ENCODE measurements at regions not wholly inside any gene's neighbourhood (a gene's known extent, or its start where the extent isn't known, plus 50 kb on each side); places are given as distances from the start of the nearest gene placed in this dataset.

DNA sequence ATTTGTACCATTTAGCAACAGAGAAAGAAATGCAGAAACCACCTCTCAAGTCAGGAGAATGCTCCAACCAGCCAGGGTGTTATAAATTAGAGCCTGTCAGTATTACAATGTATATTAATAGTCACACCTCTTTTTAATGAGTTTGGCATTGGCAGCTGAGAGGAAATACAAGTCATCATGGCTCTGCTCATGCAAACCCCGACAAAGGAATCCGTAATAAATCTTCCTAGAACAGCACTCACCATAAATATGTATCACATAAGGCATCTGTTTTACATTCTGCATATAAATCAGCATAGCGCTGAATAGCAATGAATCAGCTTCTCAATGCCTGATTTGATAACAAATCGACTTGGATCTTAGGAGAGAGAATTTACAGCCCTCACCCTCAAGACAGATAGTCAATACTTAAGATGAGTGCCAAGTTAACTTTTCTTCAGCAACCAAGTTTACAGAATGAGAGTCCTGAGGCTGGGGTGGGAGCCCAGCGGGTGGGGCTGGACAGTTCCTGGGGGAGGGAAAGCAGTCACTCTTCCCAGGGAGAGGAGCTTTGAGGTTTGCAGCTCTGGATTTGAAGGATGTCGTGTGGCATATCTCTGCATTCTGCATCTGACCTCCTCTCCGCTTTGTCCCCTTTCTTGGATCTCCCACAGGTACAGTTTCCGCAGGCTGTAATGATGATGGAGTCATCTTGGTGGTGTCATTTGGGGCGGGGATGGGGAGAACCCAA, 1034.4 kb upstream of the NR2F2 start:
- TF ChIP-seq CTCF (IDR thresholded peaks at IDR 0.05; ENCODE audit: low read depth, low read length): no peak
- no peak for TF ChIP-seq EZH2phosphoT487 (IDR thresholded peaks at IDR 0.05; ENCODE audit: low read depth)
- H3K4me2 ChIP-seq (ENCODE audit: low read length): no peak overlapping the region
- H4K20me1 ChIP-seq (ENCODE audit: insufficient read depth, low read length): no peaks in the 10 kb centered on the region
- no peak overlapping the region for H3K9ac ChIP-seq (ENCODE audit: low read length)
- no peaks in the 10 kb centered on the region for H3K79me2 ChIP-seq (ENCODE audit: low read length)
- H3K4me1 ChIP-seq (ENCODE audit: low read length): no peaks in the 10 kb centered on the region
- no peaks in the 10 kb centered on the region for H3K9me3 ChIP-seq (ENCODE audit: insufficient read depth, low read length)
- no peaks in the 10 kb centered on the region for H3K27me3 ChIP-seq (ENCODE audit: low read depth, low read length)
- H2AFZ ChIP-seq (ENCODE audit: low read depth, low read length): no peak overlapping the region
- no peak overlapping the region for H3K27ac ChIP-seq (ENCODE audit: low read length)
- no peaks in the 10 kb centered on the region for H3K36me3 ChIP-seq (replicated peaks; ENCODE audit: low read depth, low read length)
- no peak overlapping the region for H3K4me3 ChIP-seq (ENCODE audit: low read length)

DNA sequence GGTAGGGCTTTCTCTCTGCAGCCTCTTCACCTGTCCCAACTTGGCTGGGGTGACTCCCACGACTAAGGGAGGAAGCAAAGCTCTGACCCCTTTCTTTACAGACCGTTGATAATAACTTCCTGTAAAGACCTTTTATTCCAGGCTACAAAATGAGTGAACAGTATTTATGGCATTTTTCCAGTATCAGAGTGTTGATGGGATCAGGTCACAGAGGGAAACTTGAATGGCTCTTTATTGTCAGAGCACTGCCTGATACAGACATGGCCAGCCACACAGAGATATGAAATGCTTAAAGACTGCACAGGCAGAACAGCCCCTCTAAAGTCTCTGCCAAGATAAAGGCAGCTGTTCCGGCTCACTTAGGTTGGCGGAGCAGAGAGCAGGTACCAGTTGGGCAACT, 1033.9 kb upstream of the NR2F2 start:
- Histone ChIP-seq H4K20me1 (ENCODE audit: insufficient read depth, low read length) (no peaks in the 10 kb centered on the region), H3K9ac (ENCODE audit: low read length) (no peak overlapping the region), H3K4me3 (ENCODE audit: low read length) (no peak overlapping the region), H3K27me3 (ENCODE audit: low read depth, low read length) (no peaks in the 10 kb centered on the region), H3K9me3 (ENCODE audit: insufficient read depth, low read length) (no peaks in the 10 kb centered on the region), H2AFZ (ENCODE audit: low read depth, low read length) (no peak overlapping the region), H3K4me1 (ENCODE audit: low read length) (no peaks in the 10 kb centered on the region), H3K27ac (ENCODE audit: low read length) (no peak overlapping the region), H3K79me2 (ENCODE audit: low read length) (no peaks in the 10 kb centered on the region), H3K36me3 (replicated peaks; ENCODE audit: low read depth, low read length) (no peaks in the 10 kb centered on the region), H3K4me2 (ENCODE audit: low read length) (no peak overlapping the region)
- TF ChIP-seq CTCF (IDR thresholded peaks at IDR 0.05; ENCODE audit: low read depth, low read length): no peak
- TF ChIP-seq EZH2phosphoT487 (IDR thresholded peaks at IDR 0.05; ENCODE audit: low read depth): no peak

DNA sequence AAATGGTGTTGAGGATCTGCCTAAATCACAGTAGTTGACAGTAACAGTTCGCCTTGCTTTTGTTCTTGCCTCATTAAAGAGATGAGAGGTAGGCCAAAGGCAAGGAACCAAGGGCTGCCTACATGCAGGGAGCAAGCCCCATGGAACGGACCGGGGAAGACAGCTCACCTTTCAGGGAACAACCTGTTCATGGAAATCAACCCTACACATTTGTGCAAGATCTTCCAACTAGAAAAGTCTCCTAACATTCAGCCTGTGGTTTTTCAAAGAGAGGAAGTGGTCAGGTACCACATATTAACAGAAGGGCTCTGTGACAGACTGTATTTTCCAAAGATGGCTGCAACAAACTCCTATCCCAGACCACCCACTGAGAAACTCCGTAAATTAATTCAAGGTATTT, 1031.8 kb upstream of the NR2F2 start:
- H3K79me2 ChIP-seq (ENCODE audit: low read length): no peaks in the 10 kb centered on the region
- H3K4me3 ChIP-seq (ENCODE audit: low read length): no peak overlapping the region
- no peaks in the 10 kb centered on the region for H3K4me1 ChIP-seq (ENCODE audit: low read length)
- no peak overlapping the region for H3K4me2 ChIP-seq (ENCODE audit: low read length)
- no peaks in the 10 kb centered on the region for H4K20me1 ChIP-seq (ENCODE audit: insufficient read depth, low read length)
- H3K27me3 ChIP-seq (ENCODE audit: low read depth, low read length): no peaks in the 10 kb centered on the region
- no peaks in the 10 kb centered on the region for H3K36me3 ChIP-seq (replicated peaks; ENCODE audit: low read depth, low read length)
- no peak overlapping the region for H2AFZ ChIP-seq (ENCODE audit: low read depth, low read length)
- TF ChIP-seq EZH2phosphoT487 (IDR thresholded peaks at IDR 0.05; ENCODE audit: low read depth) (no peak), CTCF (IDR thresholded peaks at IDR 0.05; ENCODE audit: low read depth, low read length) (no peak)
- H3K9me3 ChIP-seq (ENCODE audit: insufficient read depth, low read length): no peaks in the 10 kb centered on the region
- no peak overlapping the region for H3K27ac ChIP-seq (ENCODE audit: low read length)
- H3K9ac ChIP-seq (ENCODE audit: low read length): no peak overlapping the region

DNA sequence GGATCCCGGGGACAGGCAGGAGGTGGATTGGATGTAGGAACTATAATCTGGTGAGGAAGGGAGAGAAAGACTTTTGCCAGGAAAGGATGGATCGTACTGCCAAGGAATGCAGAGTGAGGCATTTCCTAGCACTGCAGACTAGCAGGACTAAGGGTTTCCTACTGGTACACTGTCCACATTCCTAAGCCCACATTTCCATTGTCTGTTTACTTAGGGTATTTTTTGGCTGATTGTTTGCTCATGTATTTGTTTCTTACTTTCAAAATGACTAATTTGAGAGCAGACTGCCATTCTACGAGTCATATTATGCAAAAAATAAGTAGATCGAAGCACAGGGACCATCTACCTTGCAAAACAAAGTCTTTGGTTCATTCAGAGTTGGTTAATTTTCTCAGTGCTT, 1029.5 kb upstream of the NR2F2 start:
- no peaks in the 10 kb centered on the region for H3K27me3 ChIP-seq (ENCODE audit: low read depth, low read length)
- no peak overlapping the region for H3K4me3 ChIP-seq (ENCODE audit: low read length)
- no peak overlapping the region for H2AFZ ChIP-seq (ENCODE audit: low read depth, low read length)
- no peaks in the 10 kb centered on the region for H3K4me1 ChIP-seq (ENCODE audit: low read length)
- H3K79me2 ChIP-seq (ENCODE audit: low read length): no peaks in the 10 kb centered on the region
- H4K20me1 ChIP-seq (ENCODE audit: insufficient read depth, low read length): no peaks in the 10 kb centered on the region
- H3K27ac ChIP-seq (ENCODE audit: low read length): no peak overlapping the region
- no peaks in the 10 kb centered on the region for H3K36me3 ChIP-seq (replicated peaks; ENCODE audit: low read depth, low read length)
- H3K9ac ChIP-seq (ENCODE audit: low read length): no peak overlapping the region
- H3K4me2 ChIP-seq (ENCODE audit: low read length): no peak overlapping the region
- TF ChIP-seq CTCF (IDR thresholded peaks at IDR 0.05; ENCODE audit: low read depth, low read length): no peak
- no peak for TF ChIP-seq EZH2phosphoT487 (IDR thresholded peaks at IDR 0.05; ENCODE audit: low read depth)
- H3K9me3 ChIP-seq (ENCODE audit: insufficient read depth, low read length): no peaks in the 10 kb centered on the region

Measured in OCI-LY3 (cell line).